Kidney epithelial cell (primary cell): ENCODE measurements at regions not wholly inside any gene's neighbourhood (a gene's known extent, or its start where the extent isn't known, plus 50 kb on each side); places are given as distances from the start of the nearest gene placed in this dataset.

Source experiments
- DNase-seq: peaks from one replicate; pipeline ENCODE4 v3.0.0-alpha.2; 2010; ENCODE audit warnings: low read depth
- H3K27me3 ChIP-seq: 2 replicates; pipeline ENCODE4 v1.6.0; 2011; ENCODE audit warnings: low read length; ENCODE audit not compliant: control insufficient read depth, insufficient read depth
- H3K36me3 ChIP-seq: 2 replicates; pipeline ENCODE4 v1.5.1; 2011; ENCODE audit warnings: low read length; ENCODE audit not compliant: control insufficient read depth, insufficient read depth
- H3K4me3 ChIP-seq: 2 replicates; pipeline ENCODE4 v1.5.1; 2011; ENCODE audit warnings: low read depth, mild to moderate bottlenecking, control low read depth, low read length
- CTCF ChIP-seq: IDR thresholded peaks from 2 replicates; pipeline ENCODE4 v1.5.1; 2011; ENCODE audit warnings: mild to moderate bottlenecking, moderate library complexity, low read length, control low read depth, inconsistent platforms; ENCODE audit not compliant: insufficient read depth, poor library complexity, severe bottlenecking

- TF ChIP-seq CTCF, result no peak
- DNase-seq, result no peak
- Histone ChIP-seq H3K27me3 (no peaks in the 10 kb centered on the region), H3K36me3 (no peaks in the 10 kb centered on the region), H3K4me3 (no peak overlapping the region)
Observed at GRCh38 chr21:28818663-28819278, 173.9 kb downstream of the LTN1 start.

- Histone ChIP-seq H3K4me3 (no peak overlapping the region), H3K27me3 (no peaks in the 10 kb centered on the region), H3K36me3 (no peaks in the 10 kb centered on the region)
- TF ChIP-seq CTCF, result no peak
- DNase-seq, result no peak
Observed at GRCh38 chr21:28817871-28818270, 174.8 kb downstream of the LTN1 start.

- Histone ChIP-seq H3K36me3 (no peaks in the 10 kb centered on the region), H3K4me3 (no peak overlapping the region), H3K27me3 (no peaks in the 10 kb centered on the region)
- DNase-seq, result no peak
- no peak for TF ChIP-seq CTCF
Observed at GRCh38 chr21:28811860-28812259, 180.8 kb downstream of the LTN1 start.

GRCh38 chr21:28810826-28811524 is 181.7 kb downstream of the LTN1 start:
- no peaks in the 10 kb centered on the region for H3K27me3 ChIP-seq
- H3K36me3 ChIP-seq, result no peaks in the 10 kb centered on the region
- no peak for DNase-seq
- no peak for TF ChIP-seq CTCF
- no peak overlapping the region for H3K4me3 ChIP-seq

GRCh38 chr21:28805885-28806284 is 186.8 kb downstream of the LTN1 start:
- Histone ChIP-seq H3K4me3 (no peak overlapping the region), H3K27me3 (no peaks in the 10 kb centered on the region), H3K36me3 (no peaks in the 10 kb centered on the region)
- DNase-seq, result no peak
- TF ChIP-seq CTCF, result no peak
